Right lobe of liver (tissue), 6 donors: ENCODE measurements at regions not wholly inside any gene's neighbourhood (a gene's known extent, or its start where the extent isn't known, plus 50 kb on each side); places are given as distances from the start of the nearest gene placed in this dataset.

Experiments
- ATAC-seq, 4 donors: fragments of 200-7000 bp; cut with Tn5 transposase; one replicate each; pipeline ENCODE4 v1.9.1; 2020; ENCODE audit warnings: mild to moderate bottlenecking in 4 of 4, moderate library complexity in 4 of 4
- DNase-seq, 3 donors: peaks; one replicate each; pipeline ENCODE4 v3.0.0-alpha.2; 2020
- H3K27ac ChIP-seq, 3 donors: fragments of 200-600 bp; one replicate each; pipeline ENCODE4 v1.8.0; 2022
- H3K27me3 ChIP-seq, 2 donors: fragments of 200-600 bp; one replicate each; pipeline ENCODE4 v1.8.0; 2022
- H3K36me3 ChIP-seq, 4 donors: fragments of 200-600 bp; sonication (generic) in 1 of 4; one replicate each; pipeline versions ENCODE4 v1.5.1 to v1.8.0; 2017 to 2022; ENCODE audit warnings: control low read depth in 1 of 4
- H3K4me1 ChIP-seq, 4 donors: fragments of 200-600 bp; sonication (generic) in 1 of 4; one replicate each; pipeline versions ENCODE4 v1.5.1 to v1.8.0; 2017 to 2022; ENCODE audit warnings: control low read depth in 1 of 4
- H3K4me3 ChIP-seq, 3 donors: fragments of 200-600 bp; one replicate each; pipeline ENCODE4 v1.8.0; 2022
- H3K9me3 ChIP-seq, 4 donors: fragments of 200-600 bp; sonication (generic) in 1 of 4; one replicate each; pipeline versions ENCODE4 v1.5.1 to v1.8.0; 2017 to 2022; ENCODE audit warnings: control low read depth in 1 of 4
- POLR2A ChIP-seq: fragments of 450-650 bp; IDR thresholded peaks from one replicate; pipeline ENCODE4 v1.6.1; 2017; ENCODE audit warnings: antibody characterized with exemption, mild to moderate bottlenecking
- WGBS: methylation state at CpG from one replicate; pipeline ENCODE4 v1.1.6; 2018; ENCODE audit warnings: low coverage, low lambda C conversion rate; ENCODE audit not compliant: insufficient coverage; ENCODE audit errors: missing lambda C conversion rate; 5-methylcytosine and 5-hydroxymethylcytosine counted together
- intact Hi-C, 2 donors: fragments of 100-400 bp; cut with DNase I; formaldehyde crosslinking; loops; one replicate each; pipeline versions ENCODE4 v1.11.2 to v1.14.1; 2022
- TF ChIP-seq, protein P1 (sequence below), 4 donors: fragments of 200-600 bp in 3 of 4; fragments of 450-650 bp in 1 of 4; IDR thresholded peaks; one replicate each; pipeline versions ENCODE4 v1.5.1 to v1.8.0; 2016 to 2022; ENCODE audit warnings: antibody characterized with exemption in 4 of 4, mild to moderate bottlenecking in 2 of 4
- donor health status: DM: no; HTN: yes; CAD: no.
- donor health status: DM: no; HTN: no; CAD: no.
- donor health status: DM: no; HTN: no; CAD: no.
- donor health status: DM: no; HTN: yes; CAD: no.
- donor health status: DM: no; HTN: yes; CAD: no.

GRCh38 chr4:117545039-117545438, 459.7 kb upstream of the TRAM1L1 start:
- H3K27me3 ChIP-seq: no peaks in the 10 kb centered on the region
- H3K9me3 ChIP-seq: no peaks in the 10 kb centered on the region
- no peaks in the 10 kb centered on the region for H3K4me1 ChIP-seq
- DNase-seq (no peak), ATAC-seq (peak in 1 of 4 donors; percentile 40)
- no peaks in the 10 kb centered on the region for H3K36me3 ChIP-seq
- H3K27ac ChIP-seq: no peak overlapping the region
- no peak for TF ChIP-seq POLR2A
- TF ChIP-seq, protein P1, sequence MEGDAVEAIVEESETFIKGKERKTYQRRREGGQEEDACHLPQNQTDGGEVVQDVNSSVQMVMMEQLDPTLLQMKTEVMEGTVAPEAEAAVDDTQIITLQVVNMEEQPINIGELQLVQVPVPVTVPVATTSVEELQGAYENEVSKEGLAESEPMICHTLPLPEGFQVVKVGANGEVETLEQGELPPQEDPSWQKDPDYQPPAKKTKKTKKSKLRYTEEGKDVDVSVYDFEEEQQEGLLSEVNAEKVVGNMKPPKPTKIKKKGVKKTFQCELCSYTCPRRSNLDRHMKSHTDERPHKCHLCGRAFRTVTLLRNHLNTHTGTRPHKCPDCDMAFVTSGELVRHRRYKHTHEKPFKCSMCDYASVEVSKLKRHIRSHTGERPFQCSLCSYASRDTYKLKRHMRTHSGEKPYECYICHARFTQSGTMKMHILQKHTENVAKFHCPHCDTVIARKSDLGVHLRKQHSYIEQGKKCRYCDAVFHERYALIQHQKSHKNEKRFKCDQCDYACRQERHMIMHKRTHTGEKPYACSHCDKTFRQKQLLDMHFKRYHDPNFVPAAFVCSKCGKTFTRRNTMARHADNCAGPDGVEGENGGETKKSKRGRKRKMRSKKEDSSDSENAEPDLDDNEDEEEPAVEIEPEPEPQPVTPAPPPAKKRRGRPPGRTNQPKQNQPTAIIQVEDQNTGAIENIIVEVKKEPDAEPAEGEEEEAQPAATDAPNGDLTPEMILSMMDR (IDR thresholded peaks at IDR 0.05): no peak
- intact Hi-C loops: no loop called here
- no peak overlapping the region for H3K4me3 ChIP-seq
- WGBS: 0% methylated on average over 1 of the region's 1 CpG

DNA sequence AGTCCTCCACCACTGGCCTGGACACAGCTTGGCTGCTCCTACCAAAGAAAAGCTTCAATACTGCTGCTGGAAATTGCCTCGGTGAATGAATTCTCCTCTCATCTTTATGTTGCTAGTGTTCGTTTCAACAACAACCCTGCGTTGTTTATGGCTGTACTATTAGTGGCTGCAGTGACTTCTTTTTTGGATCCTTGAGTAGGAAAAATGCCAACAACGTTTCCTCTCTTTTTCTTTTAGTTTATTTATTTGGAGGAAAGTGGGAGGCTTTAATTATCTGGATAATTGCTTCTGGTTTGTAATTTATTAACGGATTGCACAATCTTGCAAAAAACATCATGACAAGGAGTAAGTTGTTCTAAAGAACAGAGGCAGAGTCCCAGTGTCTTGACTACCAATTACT, 464.1 kb upstream of the TRAM1L1 start:
- DNase-seq (no peak), ATAC-seq (no peak)
- Histone ChIP-seq H3K4me3 (no peak overlapping the region), H3K9me3 (no peaks in the 10 kb centered on the region), H3K27me3 (no peaks in the 10 kb centered on the region), H3K4me1 (no peaks in the 10 kb centered on the region), H3K36me3 (no peaks in the 10 kb centered on the region), H3K27ac (no peak overlapping the region)
- 57% methylated on average over 5 of the region's 5 CpGs for WGBS
- intact Hi-C loops: no loop called here
- TF ChIP-seq, protein P1 (IDR thresholded peaks at IDR 0.05): no peak
- no peak for TF ChIP-seq POLR2A

GRCh38 chr4:117550085-117550484, 464.7 kb upstream of the TRAM1L1 start:
- TF ChIP-seq, protein P1 (IDR thresholded peaks at IDR 0.05): no peak
- no peak for TF ChIP-seq POLR2A
- no peak overlapping the region for H3K4me3 ChIP-seq
- WGBS: 41% methylated on average over 2 of the region's 2 CpGs
- H3K27me3 ChIP-seq: no peaks in the 10 kb centered on the region
- H3K36me3 ChIP-seq: no peaks in the 10 kb centered on the region
- H3K27ac ChIP-seq: no peak overlapping the region
- DNase-seq (no peak), ATAC-seq (no peak)
- no peaks in the 10 kb centered on the region for H3K4me1 ChIP-seq
- no peaks in the 10 kb centered on the region for H3K9me3 ChIP-seq
- intact Hi-C loops: no loop called here

DNA sequence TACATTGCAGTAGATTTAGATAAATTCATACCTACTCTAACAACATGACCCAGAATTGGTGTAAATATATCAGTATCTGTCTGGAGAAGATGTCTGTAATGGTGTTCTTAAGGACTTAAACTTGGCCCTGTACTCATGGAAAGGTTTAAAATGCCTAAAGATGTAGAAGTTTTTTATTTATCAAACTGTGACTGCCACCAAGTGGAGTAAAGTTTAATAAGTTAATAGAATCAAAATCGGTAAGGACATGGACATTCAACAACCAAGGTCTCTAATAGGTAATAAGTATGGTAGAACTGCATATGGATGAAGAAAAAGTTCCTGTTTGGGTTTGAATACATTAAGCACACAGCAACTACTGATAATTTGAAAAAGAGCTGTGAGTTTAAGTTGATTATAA, 474.0 kb upstream of the NDST3 start:
- no peak for DNase-seq
- intact Hi-C loops: no loop called here
- Histone ChIP-seq H3K27ac (no peak overlapping the region), H3K9me3 (no peaks in the 10 kb centered on the region), H3K4me3 (no peak overlapping the region), H3K4me1 (no peaks in the 10 kb centered on the region), H3K36me3 (no peaks in the 10 kb centered on the region), H3K27me3 (no peaks in the 10 kb centered on the region)
- peak; percentile 61 to 72 (median 65) for ATAC-seq
- WGBS: 17% methylated on average over 1 of the region's 1 CpG
- TF ChIP-seq, protein P1 (IDR thresholded peaks at IDR 0.05): peak in 3 of 4 donors; percentile 35 to 42 (median 38)
- TF ChIP-seq POLR2A: no peak

GRCh38 chr4:117574085-117574484, 460.2 kb upstream of the NDST3 start:
- TF ChIP-seq POLR2A: no peak
- TF ChIP-seq, protein P1 (IDR thresholded peaks at IDR 0.05): no peak
- intact Hi-C loops: no loop called here
- no peak overlapping the region for H3K4me3 ChIP-seq
- ATAC-seq (no peak), DNase-seq (no peak)
- H3K27me3 ChIP-seq: no peaks in the 10 kb centered on the region
- no peaks in the 10 kb centered on the region for H3K36me3 ChIP-seq
- H3K27ac ChIP-seq: no peak overlapping the region
- H3K9me3 ChIP-seq: no peaks in the 10 kb centered on the region
- H3K4me1 ChIP-seq: no peaks in the 10 kb centered on the region
- 72% methylated on average over 2 of the region's 2 CpGs for WGBS
